Glutamatergic neuron (in vitro differentiated cells): ENCODE measurements at regions not wholly inside any gene's neighbourhood (a gene's known extent, or its start where the extent isn't known, plus 50 kb on each side); places are given as distances from the start of the nearest gene placed in this dataset.
A peak's percentile ranks its signal among the peaks of the same experiment; 100 is the strongest.

ENCODE experiments used
- DNase-seq: peaks from one replicate; pipeline ENCODE4 v3.0.0; 2022
- H3K27ac Mint-ChIP-seq: one replicate; pipeline ENCODE4 v1.8.0; 2020; ENCODE audit warnings: mild to moderate bottlenecking, mixed read lengths, inconsistent platforms; ENCODE audit not compliant: unreplicated experiment
- H3K27me3 Mint-ChIP-seq: one replicate; pipeline ENCODE4 v1.8.0; 2020; ENCODE audit warnings: mild to moderate bottlenecking, moderate library complexity, mixed read lengths, inconsistent platforms; ENCODE audit not compliant: unreplicated experiment
- H3K36me3 Mint-ChIP-seq: one replicate; pipeline ENCODE4 v1.8.0; 2020; ENCODE audit warnings: mild to moderate bottlenecking, mixed read lengths, inconsistent platforms; ENCODE audit not compliant: unreplicated experiment
- H3K4me1 Mint-ChIP-seq: one replicate; pipeline ENCODE4 v1.8.0; 2020; ENCODE audit warnings: mild to moderate bottlenecking, low read depth, mixed read lengths, inconsistent platforms; ENCODE audit not compliant: unreplicated experiment
- H3K4me3 Mint-ChIP-seq: one replicate; pipeline ENCODE4 v1.8.0; 2020; ENCODE audit warnings: mild to moderate bottlenecking, mixed read lengths, inconsistent platforms; ENCODE audit not compliant: unreplicated experiment
- H3K9me3 Mint-ChIP-seq: one replicate; pipeline ENCODE4 v1.8.0; 2020; ENCODE audit warnings: mild to moderate bottlenecking, moderate library complexity, mixed read lengths, inconsistent platforms; ENCODE audit not compliant: unreplicated experiment
- CTCF ChIP-seq: fragments of 200-600 bp; sonication (generic); IDR thresholded peaks from one replicate; pipeline ENCODE4 v1.5.0; 2021; ENCODE audit not compliant: partially characterized antibody, unreplicated experiment

GRCh38 chr13:33723365-33723764 is 94.6 kb upstream of the RFC3 start:
- H3K27me3 Mint-ChIP-seq, result no peaks in the 10 kb centered on the region
- no peak for TF ChIP-seq CTCF
- H3K4me3 Mint-ChIP-seq, result peak overlapping the region; percentile 35
- no peaks in the 10 kb centered on the region for H3K36me3 Mint-ChIP-seq
- no peaks in the 10 kb centered on the region for H3K9me3 Mint-ChIP-seq
- peak overlapping the region; percentile 94 for H3K27ac Mint-ChIP-seq
- H3K4me1 Mint-ChIP-seq, result peaks cover 8% of the 10 kb centered on the region
- DNase-seq, result no peak

GRCh38 chr13:33723772-33724435 is 94.0 kb upstream of the RFC3 start:
- DNase-seq, result peak; percentile 65
- peak overlapping the region; percentile 94 for H3K27ac Mint-ChIP-seq
- no peaks in the 10 kb centered on the region for H3K27me3 Mint-ChIP-seq
- no peaks in the 10 kb centered on the region for H3K9me3 Mint-ChIP-seq
- TF ChIP-seq CTCF, result peak; percentile 68
- no peaks in the 10 kb centered on the region for H3K36me3 Mint-ChIP-seq
- peaks cover 8% of the 10 kb centered on the region for H3K4me1 Mint-ChIP-seq
- peak overlapping the region; percentile 25 for H3K4me3 Mint-ChIP-seq

GRCh38 chr13:33725340-33725739 is 92.6 kb upstream of the RFC3 start:
- H3K36me3 Mint-ChIP-seq, result no peaks in the 10 kb centered on the region
- no peak overlapping the region for H3K27ac Mint-ChIP-seq
- no peaks in the 10 kb centered on the region for H3K27me3 Mint-ChIP-seq
- H3K4me3 Mint-ChIP-seq, result no peak overlapping the region
- H3K9me3 Mint-ChIP-seq, result no peaks in the 10 kb centered on the region
- no peak for DNase-seq
- H3K4me1 Mint-ChIP-seq, result peaks cover 8% of the 10 kb centered on the region
- TF ChIP-seq CTCF, result no peak

- H3K36me3 Mint-ChIP-seq, result no peaks in the 10 kb centered on the region
- no peak overlapping the region for H3K4me3 Mint-ChIP-seq
- TF ChIP-seq CTCF, result no peak
- H3K4me1 Mint-ChIP-seq, result peaks cover 8% of the 10 kb centered on the region
- H3K27ac Mint-ChIP-seq, result no peak overlapping the region
- no peaks in the 10 kb centered on the region for H3K27me3 Mint-ChIP-seq
- H3K9me3 Mint-ChIP-seq, result no peaks in the 10 kb centered on the region
- DNase-seq, result no peak
These were observed 90.5 kb upstream of the RFC3 start for GRCh38 chr13:33727297-33728083.

GRCh38 chr13:33728271-33729037 is 89.5 kb upstream of the RFC3 start:
- no peaks in the 10 kb centered on the region for H3K36me3 Mint-ChIP-seq
- DNase-seq, result no peak
- no peak overlapping the region for H3K27ac Mint-ChIP-seq
- H3K9me3 Mint-ChIP-seq, result no peaks in the 10 kb centered on the region
- peaks cover 3% of the 10 kb centered on the region for H3K4me1 Mint-ChIP-seq
- no peaks in the 10 kb centered on the region for H3K27me3 Mint-ChIP-seq
- no peak for TF ChIP-seq CTCF
- H3K4me3 Mint-ChIP-seq, result no peak overlapping the region
